GM21367 (cell line): ENCODE measurements at regions not wholly inside any gene's neighbourhood (a gene's known extent, or its start where the extent isn't known, plus 50 kb on each side); places are given as distances from the start of the nearest gene placed in this dataset.

ENCODE experiments used
- ATAC-seq: cut with Tn5 transposase; IDR thresholded peaks from one replicate; pipeline ENCODE4 v1.9.1; 2021; ENCODE audit not compliant: unreplicated experiment

DNA sequence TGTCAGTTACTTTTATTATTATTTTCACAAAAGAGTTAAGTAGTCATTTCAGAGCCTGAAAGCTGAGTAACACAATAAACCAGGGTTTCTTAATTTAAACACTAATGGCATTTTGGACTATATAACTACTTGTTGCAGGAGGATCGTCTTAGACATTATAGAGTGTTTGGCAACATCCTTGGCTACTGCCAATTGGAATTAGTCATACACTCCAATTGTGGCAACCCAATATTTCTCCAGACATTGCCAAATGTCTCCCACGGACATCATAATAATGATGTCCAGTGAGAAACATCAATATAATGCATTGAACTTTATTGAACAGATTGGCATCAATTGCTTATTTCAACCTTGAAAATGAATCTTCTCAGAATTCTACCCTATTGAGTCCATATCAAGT lies 441.9 kb upstream of the ADGRL4 start:
- ATAC-seq, result no peak

DNA sequence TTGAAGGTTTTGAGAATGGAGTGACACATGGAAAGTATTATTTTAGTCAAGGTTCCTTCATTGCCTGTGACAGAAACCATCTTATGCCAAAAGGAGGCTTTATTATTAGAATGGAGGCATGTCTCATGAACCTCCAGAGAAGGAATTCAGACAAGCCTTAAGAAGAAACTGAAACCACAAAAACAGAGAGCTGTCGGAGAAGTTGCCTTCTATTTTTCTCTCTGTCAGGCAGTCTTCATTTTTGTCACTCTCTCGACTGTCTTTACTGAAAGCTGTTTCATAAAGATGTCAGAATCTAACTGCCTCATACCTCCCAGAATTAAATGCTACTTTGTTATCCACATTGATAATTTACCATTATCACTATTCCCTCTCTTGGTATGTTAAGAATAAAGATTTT lies 434.7 kb upstream of the ADGRL4 start:
- no peak for ATAC-seq

DNA sequence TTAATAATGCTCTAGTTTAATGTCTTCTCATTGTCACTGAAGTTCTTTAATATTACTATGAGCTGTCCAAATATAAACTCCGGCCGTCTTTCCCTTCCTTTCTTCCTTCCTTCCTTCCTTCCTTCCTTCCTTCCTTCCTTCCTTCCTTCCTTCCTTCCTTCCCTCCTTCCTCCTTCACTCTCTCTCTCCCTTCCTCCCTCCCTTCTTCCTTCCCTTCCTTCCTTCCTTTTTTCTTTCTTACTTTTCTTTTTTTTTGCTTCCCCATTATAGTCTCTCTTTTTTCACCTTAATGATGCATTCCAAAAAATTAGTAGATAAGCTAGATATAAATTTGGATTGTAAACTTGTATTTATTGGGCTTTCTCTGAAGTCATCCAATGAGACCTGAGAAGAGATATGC lies 431.0 kb upstream of the ADGRL4 start:
- no peak for ATAC-seq

GRCh38 chr1:79431340-79431739 lies 424.8 kb upstream of the ADGRL4 start:
- ATAC-seq, result no peak

DNA sequence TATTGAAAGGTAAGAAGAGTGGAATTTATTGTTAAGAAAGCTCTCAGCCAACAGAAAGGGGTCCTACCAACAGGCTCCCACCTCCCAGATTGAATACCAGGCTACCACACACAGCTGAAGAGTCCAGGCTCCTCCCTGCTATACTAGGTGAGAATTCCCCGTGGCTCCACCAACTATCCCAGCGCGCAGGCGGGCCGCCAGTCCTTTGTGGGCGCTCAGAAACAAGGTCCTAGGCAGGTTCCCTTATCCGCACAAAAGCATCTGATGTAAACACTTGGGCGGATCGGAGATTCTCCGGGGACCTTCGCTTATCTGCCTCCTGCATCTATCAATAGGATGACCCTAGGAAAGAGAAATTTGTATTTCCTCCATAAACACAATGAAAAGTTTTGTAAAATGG lies 423.9 kb upstream of the ADGRL4 start:
- no peak for ATAC-seq

- no peak for ATAC-seq
Measured at GRCh38 chr1:79422726-79423125, 416.2 kb upstream of the ADGRL4 start.

- no peak for ATAC-seq
Measured at GRCh38 chr1:79398501-79398900, 392.0 kb upstream of the ADGRL4 start.

- ATAC-seq, result no peak
Measured at GRCh38 chr1:79396901-79397300, 390.4 kb upstream of the ADGRL4 start.

DNA sequence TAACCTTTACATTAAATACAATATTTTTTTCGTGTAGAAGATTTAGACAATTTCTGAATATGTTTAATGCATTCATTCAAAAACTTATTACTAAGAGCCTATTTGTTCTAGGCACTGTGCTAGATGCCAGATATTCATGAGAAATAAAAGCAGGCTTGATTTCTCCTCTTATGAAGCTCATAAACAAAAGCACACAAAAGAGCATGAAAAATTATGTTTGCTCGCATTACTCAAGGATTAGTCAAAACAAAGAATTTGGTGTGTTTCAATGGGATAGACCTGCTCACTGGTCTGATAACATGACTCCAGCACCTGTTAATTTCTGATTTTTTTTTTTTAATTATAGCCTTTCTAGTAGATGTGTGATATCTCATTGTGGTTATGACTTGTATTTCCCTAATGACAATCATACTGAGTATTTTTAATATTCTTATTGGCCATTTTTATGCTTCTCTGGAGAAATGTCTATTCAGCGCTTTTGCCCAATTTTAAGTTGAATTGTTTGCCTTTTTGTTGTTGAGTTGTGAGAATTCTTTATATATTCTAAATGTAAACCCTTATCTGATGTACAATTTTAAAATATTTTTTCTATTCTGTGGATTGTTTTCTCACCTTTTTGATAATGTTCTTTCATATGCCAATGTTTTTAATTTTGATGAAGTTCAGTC lies 382.3 kb upstream of the ADGRL4 start:
- no peak for ATAC-seq

GRCh38 chr1:79386730-79387129 lies 380.2 kb upstream of the ADGRL4 start:
- ATAC-seq, result no peak

- ATAC-seq, result no peak
Measured at GRCh38 chr1:79380078-79380477, 373.5 kb upstream of the ADGRL4 start.

GRCh38 chr1:79376106-79376505 lies 369.6 kb upstream of the ADGRL4 start:
- ATAC-seq, result no peak

DNA sequence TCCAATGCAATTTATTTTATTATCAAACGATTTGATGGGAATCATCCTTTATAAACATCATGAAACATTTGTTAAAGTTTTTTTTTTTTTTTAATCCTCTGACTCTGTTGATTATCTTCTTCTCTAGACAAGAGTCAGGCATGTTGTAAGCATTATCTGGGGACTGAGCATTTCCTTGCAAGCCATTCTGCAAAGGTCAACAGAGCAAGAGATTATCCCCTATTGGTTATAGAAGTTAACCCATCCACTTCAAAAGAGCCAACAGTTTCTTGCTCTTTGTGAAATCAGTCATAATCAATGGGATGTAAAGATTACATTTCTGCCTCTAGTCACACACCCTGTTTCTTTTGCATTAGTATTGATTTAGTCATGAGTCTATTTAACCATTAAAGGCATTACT lies 368.8 kb upstream of the ADGRL4 start:
- no peak for ATAC-seq

- no peak for ATAC-seq
Measured at GRCh38 chr1:79374397-79374796, 367.9 kb upstream of the ADGRL4 start.

- ATAC-seq, result no peak
Measured at GRCh38 chr1:79373481-79374125, 367.1 kb upstream of the ADGRL4 start.

GRCh38 chr1:79371802-79372201 lies 365.3 kb upstream of the ADGRL4 start:
- no peak for ATAC-seq

GRCh38 chr1:79369091-79369490 lies 362.6 kb upstream of the ADGRL4 start:
- ATAC-seq, result no peak

- no peak for ATAC-seq
Measured at GRCh38 chr1:79364896-79365295, 358.4 kb upstream of the ADGRL4 start.

DNA sequence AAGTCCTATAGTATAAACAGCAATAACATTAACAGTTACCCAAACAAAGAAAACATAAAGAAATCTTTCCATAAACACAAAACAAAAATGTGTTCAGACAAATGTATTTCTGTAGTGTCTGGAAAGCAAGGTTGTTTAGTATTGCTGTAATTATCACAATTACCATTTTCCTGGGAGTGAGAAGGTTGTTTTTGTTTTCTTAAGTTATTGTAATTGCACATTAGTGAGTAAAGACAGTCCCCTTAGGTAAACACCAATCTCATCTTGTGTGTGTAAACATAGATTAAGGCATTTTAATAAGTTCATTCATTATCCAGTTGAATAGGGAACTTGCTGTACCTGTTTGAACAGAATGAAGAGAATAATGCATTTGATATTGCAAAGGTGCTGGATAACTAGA lies 356.9 kb upstream of the ADGRL4 start:
- ATAC-seq, result no peak

- ATAC-seq, result no peak
Measured at GRCh38 chr1:79362470-79362869, 355.9 kb upstream of the ADGRL4 start.

DNA sequence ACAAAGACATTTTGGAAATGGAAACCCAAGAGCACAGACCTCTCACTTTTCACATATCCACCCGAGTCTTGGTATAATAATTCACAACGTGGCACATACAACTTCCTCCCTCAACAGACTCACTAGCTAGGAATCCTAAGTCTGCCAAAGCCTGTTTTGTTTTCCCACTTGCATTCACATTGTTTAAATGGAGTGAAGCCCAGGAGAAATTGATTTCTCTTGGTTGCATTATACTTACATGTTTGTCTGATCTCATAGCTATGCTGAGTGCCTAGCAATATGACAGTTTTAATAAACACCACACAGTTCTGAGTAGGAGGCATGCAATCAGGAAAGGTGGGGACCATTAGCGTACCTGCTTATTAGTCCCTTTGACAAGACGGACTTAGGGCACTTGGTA lies 348.6 kb upstream of the ADGRL4 start:
- ATAC-seq, result no peak

- peak; percentile 63 for ATAC-seq
Measured at GRCh38 chr1:79353224-79353623, 346.7 kb upstream of the ADGRL4 start.

DNA sequence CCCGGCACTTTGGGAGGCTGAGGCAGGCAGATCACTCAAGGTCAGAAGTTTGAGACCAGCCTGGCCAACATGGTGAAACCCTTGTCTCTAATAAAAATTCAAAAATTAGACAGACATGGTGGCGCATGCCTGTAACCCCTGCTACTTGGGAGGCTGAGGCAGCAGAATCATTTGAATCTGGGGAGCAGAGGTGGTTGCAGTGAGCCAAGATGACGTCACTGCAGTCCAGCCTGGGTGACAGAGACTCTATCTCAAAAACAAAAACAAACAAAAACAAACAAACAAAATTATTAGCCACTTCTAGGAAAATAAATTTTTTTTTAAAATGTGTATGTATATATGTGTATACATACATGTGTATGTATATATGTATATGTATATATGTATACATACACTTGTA lies 320.3 kb upstream of the ADGRL4 start:
- no peak for ATAC-seq
